ENCODE measurements at regions not wholly inside any gene's neighbourhood (a gene's known extent, or its start where the extent isn't known, plus 50 kb on each side); places are given as distances from the start of the nearest gene placed in this dataset.

DNA sequence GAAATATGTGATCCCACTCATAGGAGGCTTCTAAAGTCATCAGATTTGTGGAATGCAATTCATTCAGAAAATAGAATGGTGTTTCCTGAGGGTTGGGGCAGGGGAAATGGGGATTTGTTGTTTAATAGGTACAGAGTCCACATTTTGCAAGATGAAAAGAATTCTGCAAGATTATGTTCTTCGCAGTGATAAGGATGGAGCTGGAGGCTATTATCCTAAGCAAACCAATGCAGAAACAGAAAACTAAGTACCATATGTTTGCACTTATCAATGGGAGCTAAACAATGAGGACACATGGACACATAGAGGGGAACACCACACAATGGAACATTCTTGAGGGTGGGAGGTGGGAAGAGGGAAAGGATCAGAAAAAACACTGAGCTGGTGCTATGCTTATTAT, 144.3 kb upstream of the NLGN4X start:
- no peaks in the 10 kb centered on the region for H4K20me1 ChIP-seq (replicated peaks; ENCODE audit: control insufficient read depth, extremely low read depth, insufficient read depth, low read length)
- H3K27me3 ChIP-seq (ENCODE audit: control insufficient read depth in 2 of 2, insufficient read depth in 2 of 2, low read length in 2 of 2) = no peaks in the 10 kb centered on the region
- no peak overlapping the region for H2AFZ ChIP-seq (ENCODE audit: low read depth, low read length)
- no peaks in the 10 kb centered on the region for H3K79me2 ChIP-seq (ENCODE audit: control insufficient read depth, insufficient read depth, low read length)
- DNase-seq (ENCODE audit: low read depth, low spot score) (no peak), FAIRE-seq (no peak)
- CTCF ChIA-PET = no interaction called here
- no peaks in the 10 kb centered on the region for H3K9me1 ChIP-seq (replicated peaks; ENCODE audit: control insufficient read depth, extremely low read depth, insufficient read depth, low read length)
- no peak overlapping the region for H3K4me3 ChIP-seq (replicated peaks in 1 of 3; ENCODE audit: insufficient read depth in 1 of 3, low read depth in 1 of 3, low read length in 3 of 3)
- dilution Hi-C loops (cut with MboI; ENCODE audit: extremely low pct_ligation_motif_present, low sequenced_read_pairs) (no loop called here), intact Hi-C loops (cut with micrococcal nuclease) (no loop called here)
- POLR2A ChIA-PET = no interaction called here
- no peaks in the 10 kb centered on the region for H3K36me3 ChIP-seq (ENCODE audit: control insufficient read depth in 2 of 2, extremely low read depth in 1 of 2, insufficient read depth in 2 of 2, low read length in 2 of 2)
- no peaks in the 10 kb centered on the region for H3K9me3 ChIP-seq (replicated peaks; ENCODE audit: control insufficient read depth, insufficient read depth, low read length)
- H3K4me1 ChIP-seq (ENCODE audit: control insufficient read depth, extremely low read depth, insufficient read depth, low read length) = no peaks in the 10 kb centered on the region
- TF ChIP-seq EZH2 (IDR thresholded peaks at IDR 0.05; ENCODE audit: borderline replicate concordance, low read depth, low read length, severe bottlenecking) (no peak), POLR2AphosphoS5 (IDR thresholded peaks at IDR 0.05; ENCODE audit: insufficient read depth, low read depth, low read length) (no peak), CTCF (IDR thresholded peaks at IDR 0.05; ENCODE audit: extremely low read depth in 1 of 2, insufficient read depth in 1 of 2, low read depth in 1 of 2, low read length in 2 of 2) (no peak), FOS (IDR thresholded peaks at IDR 0.05; ENCODE audit: borderline replicate concordance, insufficient read depth, low read length) (no peak), GATA2 (IDR thresholded peaks at IDR 0.05; ENCODE audit: insufficient read depth, insufficient read length, low read depth, low read length) (no peak), JUN (IDR thresholded peaks at IDR 0.05; ENCODE audit: borderline replicate concordance, insufficient read depth, insufficient read length, low read depth) (no peak), POLR2A (IDR thresholded peaks at IDR 0.05; ENCODE audit: low read depth, low read length) (no peak), MYC (IDR thresholded peaks at IDR 0.05; ENCODE audit: low read depth, low read length) (no peak)
- TF ChIP-seq, protein P1, sequence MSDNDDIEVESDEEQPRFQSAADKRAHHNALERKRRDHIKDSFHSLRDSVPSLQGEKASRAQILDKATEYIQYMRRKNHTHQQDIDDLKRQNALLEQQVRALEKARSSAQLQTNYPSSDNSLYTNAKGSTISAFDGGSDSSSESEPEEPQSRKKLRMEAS (IDR thresholded peaks at IDR 0.05; ENCODE audit: insufficient read depth, insufficient read length) = no peak
- BruUV-seq (replicated peaks) = no TSS peak
- H3K4me2 ChIP-seq (ENCODE audit: insufficient read depth, low read length) = no peak overlapping the region
- no peak overlapping the region for H3K9ac ChIP-seq (replicated peaks; ENCODE audit: extremely low read depth, insufficient read depth, low read length)
- H3K27ac ChIP-seq (ENCODE audit: insufficient read depth, low read depth, low read length) = no peak overlapping the region
